ENCODE measurements at regions not wholly inside any gene's neighbourhood (a gene's known extent, or its start where the extent isn't known, plus 50 kb on each side); places are given as distances from the start of the nearest gene placed in this dataset.

GRCh38 chr13:74867460-74867859 is 614.5 kb downstream of the TBC1D4 start:
- Histone ChIP-seq H3K4me1 (no peaks in the 10 kb centered on the region), H3K36me3 (no peaks in the 10 kb centered on the region), H2AFZ (replicated peaks) (no peak overlapping the region), H3K4me2 (no peak overlapping the region), H3K27me3 (no peaks in the 10 kb centered on the region), H3K9me3 (ENCODE audit: low read depth) (peaks cover 4% of the 10 kb centered on the region), H4K20me1 (ENCODE audit: low read depth) (no peaks in the 10 kb centered on the region), H3F3A (ENCODE audit: low read depth) (no peaks in the 10 kb centered on the region), H3K4me3 (no peak overlapping the region), H3K27ac (no peak overlapping the region), H3K79me2 (ENCODE audit: low read depth) (no peaks in the 10 kb centered on the region), H3K9ac (no peak overlapping the region)
- H3K27me3 Mint-ChIP-seq (ENCODE audit: insufficient read depth, low read depth): no peaks in the 10 kb centered on the region
- TF ChIP-seq EZH2phosphoT487 (IDR thresholded peaks at IDR 0.05) (no peak), CTCF (IDR thresholded peaks at IDR 0.05) (no peak), EZH2 (IDR thresholded peaks at IDR 0.05) (no peak)
- H3K27ac Mint-ChIP-seq: no peak overlapping the region
- H3K36me3 Mint-ChIP-seq: peaks cover 5% of the 10 kb centered on the region
- H3K9me3 Mint-ChIP-seq: peaks cover 21% of the 10 kb centered on the region
- DNase-seq (ENCODE audit: low spot score): no peak
- H3K4me1 Mint-ChIP-seq: no peaks in the 10 kb centered on the region
- H3K4me3 Mint-ChIP-seq: no peak overlapping the region

GRCh38 chr13:74866101-74866500 is 615.9 kb downstream of the TBC1D4 start:
- H3F3A ChIP-seq (ENCODE audit: low read depth): no peaks in the 10 kb centered on the region
- peaks cover 4% of the 10 kb centered on the region for H3K9me3 ChIP-seq (ENCODE audit: low read depth)
- H3K36me3 ChIP-seq: no peaks in the 10 kb centered on the region
- no peak overlapping the region for H3K4me3 ChIP-seq
- H3K27me3 ChIP-seq: no peaks in the 10 kb centered on the region
- no peak for DNase-seq (ENCODE audit: low spot score)
- H3K4me2 ChIP-seq: no peak overlapping the region
- Mint-ChIP-seq H3K4me3 (no peak overlapping the region), H3K27me3 (ENCODE audit: insufficient read depth, low read depth) (no peaks in the 10 kb centered on the region), H3K27ac (no peak overlapping the region), H3K9me3 (peaks cover 21% of the 10 kb centered on the region), H3K36me3 (peaks cover 5% of the 10 kb centered on the region), H3K4me1 (no peaks in the 10 kb centered on the region)
- no peaks in the 10 kb centered on the region for H3K4me1 ChIP-seq
- H2AFZ ChIP-seq (replicated peaks): no peak overlapping the region
- H3K79me2 ChIP-seq (ENCODE audit: low read depth): no peaks in the 10 kb centered on the region
- H3K27ac ChIP-seq: no peak overlapping the region
- H4K20me1 ChIP-seq (ENCODE audit: low read depth): no peaks in the 10 kb centered on the region
- no peak for TF ChIP-seq CTCF (IDR thresholded peaks at IDR 0.05)
- no peak overlapping the region for H3K9ac ChIP-seq

- Mint-ChIP-seq H3K27me3 (ENCODE audit: insufficient read depth, low read depth) (no peaks in the 10 kb centered on the region), H3K4me3 (no peak overlapping the region), H3K27ac (no peak overlapping the region), H3K4me1 (no peaks in the 10 kb centered on the region), H3K9me3 (peaks cover 21% of the 10 kb centered on the region), H3K36me3 (peaks cover 5% of the 10 kb centered on the region)
- Histone ChIP-seq H3K27me3 (no peaks in the 10 kb centered on the region), H3K27ac (no peak overlapping the region), H3K79me2 (ENCODE audit: low read depth) (no peaks in the 10 kb centered on the region), H3F3A (ENCODE audit: low read depth) (no peaks in the 10 kb centered on the region), H3K4me2 (no peak overlapping the region), H4K20me1 (ENCODE audit: low read depth) (no peaks in the 10 kb centered on the region), H3K9me3 (ENCODE audit: low read depth) (peaks cover 4% of the 10 kb centered on the region), H3K4me1 (no peaks in the 10 kb centered on the region), H3K4me3 (no peak overlapping the region), H2AFZ (replicated peaks) (no peak overlapping the region), H3K9ac (no peak overlapping the region), H3K36me3 (no peaks in the 10 kb centered on the region)
- no peak for DNase-seq (ENCODE audit: low spot score)
- no peak for TF ChIP-seq EZH2 (IDR thresholded peaks at IDR 0.05)
- no peak for TF ChIP-seq CTCF (IDR thresholded peaks at IDR 0.05)
- no peak for TF ChIP-seq EZH2phosphoT487 (IDR thresholded peaks at IDR 0.05)
Measured at GRCh38 chr13:74865656-74866055, 616.3 kb downstream of the TBC1D4 start.

GRCh38 chr13:74860789-74861188 is 621.2 kb downstream of the TBC1D4 start:
- Histone ChIP-seq H4K20me1 (ENCODE audit: low read depth) (no peaks in the 10 kb centered on the region), H3K4me1 (no peaks in the 10 kb centered on the region), H3K9me3 (ENCODE audit: low read depth) (no peaks in the 10 kb centered on the region), H3K79me2 (ENCODE audit: low read depth) (no peaks in the 10 kb centered on the region), H3F3A (ENCODE audit: low read depth) (no peaks in the 10 kb centered on the region), H3K27ac (no peak overlapping the region), H3K4me2 (no peak overlapping the region), H2AFZ (replicated peaks) (no peak overlapping the region), H3K27me3 (no peaks in the 10 kb centered on the region), H3K36me3 (no peaks in the 10 kb centered on the region), H3K4me3 (no peak overlapping the region), H3K9ac (no peak overlapping the region)
- Mint-ChIP-seq H3K27me3 (ENCODE audit: insufficient read depth, low read depth) (no peaks in the 10 kb centered on the region), H3K4me1 (no peaks in the 10 kb centered on the region), H3K36me3 (no peaks in the 10 kb centered on the region), H3K27ac (no peak overlapping the region), H3K4me3 (no peak overlapping the region), H3K9me3 (peaks cover 16% of the 10 kb centered on the region)
- no peak for DNase-seq (ENCODE audit: low spot score)
- no peak for TF ChIP-seq EZH2 (IDR thresholded peaks at IDR 0.05)
- TF ChIP-seq CTCF (IDR thresholded peaks at IDR 0.05): no peak
- no peak for TF ChIP-seq EZH2phosphoT487 (IDR thresholded peaks at IDR 0.05)

Data from neural progenitor cell (in vitro differentiated cells).